ENCODE measurements at regions not wholly inside any gene's neighbourhood (a gene's known extent, or its start where the extent isn't known, plus 50 kb on each side); places are given as distances from the start of the nearest gene placed in this dataset.
"Not testable (repeated sequence)": the region's sequence is repeated elsewhere in the genome, so short reads cannot be mapped to it uniquely, and the experiment has no call there.

GRCh38 chr11:87535513-87535912 is 497.8 kb downstream of the TMEM135 start:
- DNase-seq, result no peak

GRCh38 chr11:87531835-87532234 is 494.1 kb downstream of the TMEM135 start:
- not testable (repeated sequence) for DNase-seq

GRCh38 chr11:87529486-87529885 is 491.8 kb downstream of the TMEM135 start:
- no peak for DNase-seq

- no peak for DNase-seq
Observed at GRCh38 chr11:87528752-87529151, 491.0 kb downstream of the TMEM135 start.

GRCh38 chr11:87523276-87523675 is 485.5 kb downstream of the TMEM135 start:
- DNase-seq, result no peak

GRCh38 chr11:87518266-87518665 is 480.5 kb downstream of the TMEM135 start:
- DNase-seq, result no peak

GRCh38 chr11:87517351-87517750 is 479.6 kb downstream of the TMEM135 start:
- no peak for DNase-seq

- not testable (repeated sequence) for DNase-seq
Observed at GRCh38 chr11:87507722-87508121, 470.0 kb downstream of the TMEM135 start.

- not testable (repeated sequence) for DNase-seq
Observed at GRCh38 chr11:87506946-87507345, 469.2 kb downstream of the TMEM135 start.

- DNase-seq, result no peak
Observed at GRCh38 chr11:87501388-87501787, 463.7 kb downstream of the TMEM135 start.

GRCh38 chr11:87494936-87495335 is 457.2 kb downstream of the TMEM135 start:
- not testable (repeated sequence) for DNase-seq

- DNase-seq, result not testable (repeated sequence)
Observed at GRCh38 chr11:87494026-87494425, 456.3 kb downstream of the TMEM135 start.

- no peak for DNase-seq
Observed at GRCh38 chr11:87493516-87493915, 455.8 kb downstream of the TMEM135 start.

GRCh38 chr11:87491381-87491780 is 453.6 kb downstream of the TMEM135 start:
- DNase-seq, result no peak

- DNase-seq, result no peak
Observed at GRCh38 chr11:87490671-87491070, 452.9 kb downstream of the TMEM135 start.

GRCh38 chr11:87484566-87484965 is 446.8 kb downstream of the TMEM135 start:
- DNase-seq, result no peak

GRCh38 chr11:87477321-87477720 is 439.6 kb downstream of the TMEM135 start:
- DNase-seq, result no peak

GRCh38 chr11:87473174-87473573 is 435.4 kb downstream of the TMEM135 start:
- DNase-seq, result no peak

GRCh38 chr11:87466223-87466622 is 428.5 kb downstream of the TMEM135 start:
- DNase-seq, result no peak

GRCh38 chr11:87465716-87466115 is 428.0 kb downstream of the TMEM135 start:
- DNase-seq, result no peak

GRCh38 chr11:87463486-87464102 is 425.9 kb downstream of the TMEM135 start:
- DNase-seq, result no peak

- DNase-seq, result no peak
Observed at GRCh38 chr11:87462171-87462570, 424.4 kb downstream of the TMEM135 start.

- no peak for DNase-seq
Observed at GRCh38 chr11:87460842-87461637, 423.3 kb downstream of the TMEM135 start.

GRCh38 chr11:87460279-87460678 is 422.5 kb downstream of the TMEM135 start:
- no peak for DNase-seq

GRCh38 chr11:87459351-87459750 is 421.6 kb downstream of the TMEM135 start:
- no peak for DNase-seq
